HepG2 (cell line): ENCODE measurements at regions not wholly inside any gene's neighbourhood (a gene's known extent, or its start where the extent isn't known, plus 50 kb on each side); places are given as distances from the start of the nearest gene placed in this dataset.

Experiments used
- ATF7-NPFF ChIP-seq: sonication (generic); formaldehyde crosslinking; IDR thresholded peaks from 2 replicates; pipeline ENCODE4 v1.8.1; 2023; ENCODE audit warnings: mild to moderate bottlenecking, low read depth, missing genetic modification reagents, moderate library complexity
- MATR3 ChIP-seq: sonication (generic); formaldehyde crosslinking; IDR thresholded peaks from 2 replicates; pipeline ENCODE4 v1.4.0; 2020; ENCODE audit warnings: missing genetic modification reagents
- RAD21 ChIP-seq: fragments of 450-650 bp; formaldehyde crosslinking; IDR thresholded peaks from 2 replicates; pipeline ENCODE4 v1.5.0; 2020; ENCODE audit warnings: mild to moderate bottlenecking
- TRIM24 ChIP-seq: sonication (generic); formaldehyde crosslinking; IDR thresholded peaks from 2 replicates; pipeline ENCODE4 v1.8.0; 2022; ENCODE audit warnings: mild to moderate bottlenecking, missing genetic modification reagents
- ZBTB20 ChIP-seq: sonication (generic); formaldehyde crosslinking; IDR thresholded peaks from 2 replicates; pipeline ENCODE4 v1.8.1; 2023; ENCODE audit warnings: missing genetic modification reagents, low read depth, mild to moderate bottlenecking, borderline replicate concordance
- TF ChIP-seq, protein P1 (sequence below): sonication (generic); formaldehyde crosslinking; IDR thresholded peaks from 2 replicates; pipeline ENCODE4 v1.8.1; 2022; ENCODE audit warnings: mild to moderate bottlenecking, missing genetic modification reagents
- TF ChIP-seq, protein P2 (sequence below): sonication (generic); formaldehyde crosslinking; IDR thresholded peaks from 2 replicates; pipeline ENCODE4 v1.4.0; 2020; ENCODE audit warnings: missing genetic modification reagents
- TF ChIP-seq, protein P3 (sequence below): sonication (generic); formaldehyde crosslinking; IDR thresholded peaks from 2 replicates; pipeline ENCODE4 v1.4.0; 2020; ENCODE audit warnings: missing genetic modification reagents, mild to moderate bottlenecking, borderline replicate concordance

DNA sequence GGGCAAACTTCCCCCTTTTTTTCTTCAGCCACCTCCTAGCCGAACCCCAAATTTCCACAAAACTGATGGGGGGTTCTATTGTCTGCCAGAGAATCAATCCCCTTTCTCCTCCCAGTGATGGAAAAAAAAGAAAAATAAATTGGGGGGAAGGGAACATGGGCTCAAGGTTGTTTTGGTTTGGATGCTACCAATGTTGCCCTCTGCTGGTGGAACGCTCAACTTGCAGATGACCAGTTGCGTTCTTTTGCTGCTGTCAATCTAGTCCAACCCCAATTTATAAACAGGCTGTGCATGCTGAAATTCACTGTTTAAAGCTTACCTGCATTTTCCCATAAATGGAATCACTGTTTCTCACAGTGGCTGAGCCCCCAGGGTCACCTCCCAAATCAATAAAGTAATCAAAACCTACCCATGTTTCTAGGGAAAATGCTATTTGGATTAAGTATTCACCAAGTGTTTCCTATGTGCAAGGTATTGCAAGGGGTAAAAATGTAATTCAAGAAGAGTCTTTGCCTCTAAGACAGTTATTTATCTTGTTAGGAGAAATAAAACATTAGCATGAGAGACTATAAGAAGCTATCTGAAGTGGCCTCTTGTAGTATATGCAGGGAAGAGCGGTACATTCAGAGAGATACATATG, 116.7 kb upstream of the TMEM164 start (continued):
- no peak for TF ChIP-seq TRIM24 (CRISPR knock-in tag)
- TF ChIP-seq ATF7-NPFF (CRISPR knock-in tag) = no peak
- TF ChIP-seq, protein P1, sequence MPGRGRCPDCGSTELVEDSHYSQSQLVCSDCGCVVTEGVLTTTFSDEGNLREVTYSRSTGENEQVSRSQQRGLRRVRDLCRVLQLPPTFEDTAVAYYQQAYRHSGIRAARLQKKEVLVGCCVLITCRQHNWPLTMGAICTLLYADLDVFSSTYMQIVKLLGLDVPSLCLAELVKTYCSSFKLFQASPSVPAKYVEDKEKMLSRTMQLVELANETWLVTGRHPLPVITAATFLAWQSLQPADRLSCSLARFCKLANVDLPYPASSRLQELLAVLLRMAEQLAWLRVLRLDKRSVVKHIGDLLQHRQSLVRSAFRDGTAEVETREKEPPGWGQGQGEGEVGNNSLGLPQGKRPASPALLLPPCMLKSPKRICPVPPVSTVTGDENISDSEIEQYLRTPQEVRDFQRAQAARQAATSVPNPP (CRISPR knock-in tag) = no peak
- TF ChIP-seq MATR3 (CRISPR knock-in tag) = no peak
- TF ChIP-seq, protein P2, sequence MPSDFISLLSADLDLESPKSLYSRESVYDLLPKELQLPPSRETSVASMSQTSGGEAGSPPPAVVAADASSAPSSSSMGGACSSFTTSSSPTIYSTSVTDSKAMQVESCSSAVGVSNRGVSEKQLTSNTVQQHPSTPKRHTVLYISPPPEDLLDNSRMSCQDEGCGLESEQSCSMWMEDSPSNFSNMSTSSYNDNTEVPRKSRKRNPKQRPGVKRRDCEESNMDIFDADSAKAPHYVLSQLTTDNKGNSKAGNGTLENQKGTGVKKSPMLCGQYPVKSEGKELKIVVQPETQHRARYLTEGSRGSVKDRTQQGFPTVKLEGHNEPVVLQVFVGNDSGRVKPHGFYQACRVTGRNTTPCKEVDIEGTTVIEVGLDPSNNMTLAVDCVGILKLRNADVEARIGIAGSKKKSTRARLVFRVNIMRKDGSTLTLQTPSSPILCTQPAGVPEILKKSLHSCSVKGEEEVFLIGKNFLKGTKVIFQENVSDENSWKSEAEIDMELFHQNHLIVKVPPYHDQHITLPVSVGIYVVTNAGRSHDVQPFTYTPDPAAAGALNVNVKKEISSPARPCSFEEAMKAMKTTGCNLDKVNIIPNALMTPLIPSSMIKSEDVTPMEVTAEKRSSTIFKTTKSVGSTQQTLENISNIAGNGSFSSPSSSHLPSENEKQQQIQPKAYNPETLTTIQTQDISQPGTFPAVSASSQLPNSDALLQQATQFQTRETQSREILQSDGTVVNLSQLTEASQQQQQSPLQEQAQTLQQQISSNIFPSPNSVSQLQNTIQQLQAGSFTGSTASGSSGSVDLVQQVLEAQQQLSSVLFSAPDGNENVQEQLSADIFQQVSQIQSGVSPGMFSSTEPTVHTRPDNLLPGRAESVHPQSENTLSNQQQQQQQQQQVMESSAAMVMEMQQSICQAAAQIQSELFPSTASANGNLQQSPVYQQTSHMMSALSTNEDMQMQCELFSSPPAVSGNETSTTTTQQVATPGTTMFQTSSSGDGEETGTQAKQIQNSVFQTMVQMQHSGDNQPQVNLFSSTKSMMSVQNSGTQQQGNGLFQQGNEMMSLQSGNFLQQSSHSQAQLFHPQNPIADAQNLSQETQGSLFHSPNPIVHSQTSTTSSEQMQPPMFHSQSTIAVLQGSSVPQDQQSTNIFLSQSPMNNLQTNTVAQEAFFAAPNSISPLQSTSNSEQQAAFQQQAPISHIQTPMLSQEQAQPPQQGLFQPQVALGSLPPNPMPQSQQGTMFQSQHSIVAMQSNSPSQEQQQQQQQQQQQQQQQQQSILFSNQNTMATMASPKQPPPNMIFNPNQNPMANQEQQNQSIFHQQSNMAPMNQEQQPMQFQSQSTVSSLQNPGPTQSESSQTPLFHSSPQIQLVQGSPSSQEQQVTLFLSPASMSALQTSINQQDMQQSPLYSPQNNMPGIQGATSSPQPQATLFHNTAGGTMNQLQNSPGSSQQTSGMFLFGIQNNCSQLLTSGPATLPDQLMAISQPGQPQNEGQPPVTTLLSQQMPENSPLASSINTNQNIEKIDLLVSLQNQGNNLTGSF = no peak
- TF ChIP-seq ZBTB20 (CRISPR knock-in tag) = no peak
- TF ChIP-seq, protein P3, sequence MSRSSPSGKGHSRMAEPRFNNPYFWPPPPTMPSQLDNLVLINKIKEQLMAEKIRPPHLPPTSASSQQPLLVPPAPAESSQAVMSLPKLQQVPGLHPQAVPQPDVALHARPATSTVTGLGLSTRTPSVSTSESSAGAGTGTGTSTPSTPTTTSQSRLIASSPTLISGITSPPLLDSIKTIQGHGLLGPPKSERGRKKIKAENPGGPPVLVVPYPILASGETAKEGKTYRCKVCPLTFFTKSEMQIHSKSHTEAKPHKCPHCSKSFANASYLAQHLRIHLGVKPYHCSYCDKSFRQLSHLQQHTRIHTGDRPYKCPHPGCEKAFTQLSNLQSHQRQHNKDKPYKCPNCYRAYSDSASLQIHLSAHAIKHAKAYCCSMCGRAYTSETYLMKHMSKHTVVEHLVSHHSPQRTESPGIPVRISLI (CRISPR knock-in tag) = 0 out of 2 replicates have a peak, but pooled peaks have one; percentile 34
- peak; percentile 43; the same call in 1 of the 2 replicates for TF ChIP-seq RAD21 (CRISPR knock-in tag)
